PC-9 (cell line): ENCODE measurements at regions not wholly inside any gene's neighbourhood (a gene's known extent, or its start where the extent isn't known, plus 50 kb on each side); places are given as distances from the start of the nearest gene placed in this dataset.

Experiments
- BruUV-seq: library from RNA; stranded (reverse); fragments of 400-500 nt; replicated peaks from 2 replicates; lab custom pipeline; 2021; lab: Mats Ljungman, UMichigan
- CTCF ChIA-PET: fragments of 300-600 bp; sonication (Branson Sonifier 250); formaldehyde crosslinking; loops from one replicate; lab custom pipeline; 2022; ENCODE audit warnings: antibody characterized with exemption; lab: Charles Lee
- POLR2A ChIA-PET: fragments of 300-600 bp; sonication (Branson Sonifier 250); formaldehyde crosslinking; loops from one replicate; lab custom pipeline; 2022; ENCODE audit warnings: antibody characterized with exemption; ENCODE audit not compliant: unreplicated experiment; lab: Charles Lee
- DNase-seq, 2 experiments: peaks; one replicate each; pipeline versions ENCODE4 v3.0.0 to v3.0.0-alpha.2; 2015 to 2022; ENCODE audit warnings: mixed read lengths in 1 of 2
- H2AFZ ChIP-seq: fragments of 200-600 bp; sonication (generic); 2 replicates; pipeline ENCODE4 v1.8.1; 2017; ENCODE audit warnings: antibody characterized with exemption
- H3F3A ChIP-seq: fragments of 200-600 bp; sonication (generic); 2 replicates; pipeline ENCODE4 v1.8.1; 2017; ENCODE audit warnings: antibody characterized with exemption, mild to moderate bottlenecking, low read depth; ENCODE audit not compliant: insufficient read depth
- H3K27ac ChIP-seq: fragments of 200-600 bp; sonication (generic); 2 replicates; pipeline ENCODE4 v1.6.1; 2016; ENCODE audit warnings: mixed run types
- H3K27me3 ChIP-seq: fragments of 200-600 bp; sonication (generic); 2 replicates; pipeline ENCODE4 v1.6.1; 2016; ENCODE audit warnings: low read depth, mixed run types; ENCODE audit not compliant: insufficient read depth
- H3K36me3 ChIP-seq: fragments of 200-600 bp; sonication (generic); 2 replicates; pipeline ENCODE4 v1.6.1; 2016; ENCODE audit warnings: low read depth, mixed run types
- H3K4me1 ChIP-seq: fragments of 200-600 bp; sonication (generic); replicated peaks from 2 replicates; pipeline ENCODE4 v1.6.1; 2016; ENCODE audit warnings: mixed run types; ENCODE audit not compliant: insufficient read depth
- H3K4me2 ChIP-seq: fragments of 200-600 bp; sonication (generic); 2 replicates; pipeline ENCODE4 v1.6.1; 2017; ENCODE audit warnings: mixed run types
- H3K4me3 ChIP-seq: fragments of 200-600 bp; sonication (generic); 2 replicates; pipeline ENCODE4 v1.6.1; 2016; ENCODE audit warnings: mixed run types
- H3K79me2 ChIP-seq: fragments of 200-600 bp; sonication (generic); 2 replicates; pipeline ENCODE4 v1.6.1; 2017; ENCODE audit warnings: low read depth, mixed run types
- H3K9me2 ChIP-seq: fragments of 200-600 bp; sonication (generic); 2 replicates; pipeline ENCODE4 v1.8.1; 2017; ENCODE audit warnings: mild to moderate bottlenecking; ENCODE audit not compliant: insufficient read depth
- H3K9me3 ChIP-seq: fragments of 200-600 bp; sonication (generic); 2 replicates; pipeline ENCODE4 v1.8.1; 2016; ENCODE audit warnings: low read depth; ENCODE audit not compliant: insufficient read depth
- H4K20me1 ChIP-seq: fragments of 200-600 bp; sonication (generic); 2 replicates; pipeline ENCODE4 v1.8.1; 2017; ENCODE audit not compliant: insufficient read depth
- EZH2 ChIP-seq: fragments of 200-600 bp; sonication (generic); IDR thresholded peaks from 2 replicates; pipeline ENCODE4 v1.8.0; 2017; ENCODE audit warnings: antibody characterized with exemption, low read depth
- intact Hi-C: fragments of 100-400 bp; cut with micrococcal nuclease; formaldehyde crosslinking; loops from one replicate; pipeline ENCODE4 v1.10.0; 2022; ENCODE audit not compliant: unreplicated experiment
- TF ChIP-seq, protein P1 (sequence below): fragments of 200-600 bp; sonication (generic); conservative IDR thresholded peaks from 2 replicates; pipeline ENCODE4 v1.6.1; 2017; ENCODE audit warnings: mixed run types, antibody characterized with exemption, mild to moderate bottlenecking, moderate library complexity

DNA sequence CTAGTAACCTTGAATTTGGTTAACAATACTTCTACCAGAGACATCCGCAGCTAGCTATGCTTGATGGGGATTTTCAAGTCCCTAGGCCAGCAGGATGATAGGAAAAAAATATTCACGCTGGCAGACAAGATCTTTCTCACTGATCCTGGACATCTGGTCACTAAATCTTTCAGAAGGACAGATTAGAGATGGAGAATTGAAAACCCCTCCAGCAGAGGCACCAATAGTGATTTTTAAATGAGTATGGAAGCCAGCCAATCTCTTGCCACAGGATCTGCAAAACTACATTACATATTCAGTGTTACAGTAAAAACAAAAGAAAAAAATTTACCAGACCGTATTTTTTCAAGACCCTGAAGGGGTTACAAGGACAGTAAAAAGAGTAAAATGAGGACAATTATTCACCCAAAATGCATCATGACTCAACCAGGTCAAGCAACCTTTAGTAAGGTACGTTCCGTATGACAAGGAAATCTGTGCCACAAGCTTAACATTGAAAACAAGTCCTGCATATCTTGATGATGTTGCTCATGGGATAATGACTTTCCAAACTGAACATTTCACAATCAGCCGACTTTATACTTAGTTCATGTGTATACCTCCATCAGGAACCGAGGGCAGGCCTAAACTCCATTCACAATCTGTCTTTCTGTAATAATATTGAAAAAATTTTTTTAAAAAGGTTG, 239.5 kb downstream of the GXYLT1 start:
- no peak overlapping the region for H3K4me2 ChIP-seq
- TF ChIP-seq, protein P1, sequence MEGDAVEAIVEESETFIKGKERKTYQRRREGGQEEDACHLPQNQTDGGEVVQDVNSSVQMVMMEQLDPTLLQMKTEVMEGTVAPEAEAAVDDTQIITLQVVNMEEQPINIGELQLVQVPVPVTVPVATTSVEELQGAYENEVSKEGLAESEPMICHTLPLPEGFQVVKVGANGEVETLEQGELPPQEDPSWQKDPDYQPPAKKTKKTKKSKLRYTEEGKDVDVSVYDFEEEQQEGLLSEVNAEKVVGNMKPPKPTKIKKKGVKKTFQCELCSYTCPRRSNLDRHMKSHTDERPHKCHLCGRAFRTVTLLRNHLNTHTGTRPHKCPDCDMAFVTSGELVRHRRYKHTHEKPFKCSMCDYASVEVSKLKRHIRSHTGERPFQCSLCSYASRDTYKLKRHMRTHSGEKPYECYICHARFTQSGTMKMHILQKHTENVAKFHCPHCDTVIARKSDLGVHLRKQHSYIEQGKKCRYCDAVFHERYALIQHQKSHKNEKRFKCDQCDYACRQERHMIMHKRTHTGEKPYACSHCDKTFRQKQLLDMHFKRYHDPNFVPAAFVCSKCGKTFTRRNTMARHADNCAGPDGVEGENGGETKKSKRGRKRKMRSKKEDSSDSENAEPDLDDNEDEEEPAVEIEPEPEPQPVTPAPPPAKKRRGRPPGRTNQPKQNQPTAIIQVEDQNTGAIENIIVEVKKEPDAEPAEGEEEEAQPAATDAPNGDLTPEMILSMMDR, result no peak
- TF ChIP-seq EZH2, result no peak
- no peaks in the 10 kb centered on the region for H4K20me1 ChIP-seq
- no peak overlapping the region for H3K27ac ChIP-seq
- H3K27me3 ChIP-seq, result no peaks in the 10 kb centered on the region
- H3K4me1 ChIP-seq, result no peaks in the 10 kb centered on the region
- no peak for DNase-seq
- intact Hi-C loops, result no loop called here
- no peaks in the 10 kb centered on the region for H3K36me3 ChIP-seq
- no peaks in the 10 kb centered on the region for H3K9me2 ChIP-seq
- CTCF ChIA-PET, result no interaction called here
- H2AFZ ChIP-seq, result no peak overlapping the region
- H3F3A ChIP-seq, result no peaks in the 10 kb centered on the region
- H3K79me2 ChIP-seq, result no peaks in the 10 kb centered on the region
- POLR2A ChIA-PET, result no interaction called here
- no TSS peak for BruUV-seq
- no peaks in the 10 kb centered on the region for H3K9me3 ChIP-seq
- no peak overlapping the region for H3K4me3 ChIP-seq

DNA sequence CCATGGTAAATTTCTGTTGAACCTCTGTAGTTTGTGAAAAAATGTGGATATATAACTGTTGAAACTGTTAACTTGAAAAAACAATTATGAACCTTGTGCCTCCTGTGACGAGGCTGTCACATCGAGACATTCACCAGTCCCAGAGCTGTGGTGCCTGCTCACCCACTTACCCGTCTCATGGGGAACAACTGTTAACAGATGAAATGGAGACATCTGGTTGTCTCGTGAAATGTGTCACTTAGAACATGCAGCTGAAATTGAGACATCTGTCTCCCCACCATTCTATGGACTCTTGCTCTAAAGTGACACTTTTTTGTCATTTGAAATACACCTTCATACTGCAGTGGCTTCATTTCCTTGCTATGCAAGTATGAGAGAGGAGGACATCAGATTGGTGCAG, 240.6 kb downstream of the GXYLT1 start:
- H3K9me3 ChIP-seq, result no peaks in the 10 kb centered on the region
- no peaks in the 10 kb centered on the region for H4K20me1 ChIP-seq
- H3F3A ChIP-seq, result no peaks in the 10 kb centered on the region
- intact Hi-C loops, result no loop called here
- H2AFZ ChIP-seq, result no peak overlapping the region
- no peak overlapping the region for H3K4me2 ChIP-seq
- ChIA-PET POLR2A (interaction anchor here (0.5 kb wide), 1 partner anchor 719 kb away, joined by 5 read pairs; no protein-coding TSS in a partner anchor), CTCF (no interaction called here)
- no peak for TF ChIP-seq EZH2
- TF ChIP-seq, protein P1, result no peak
- no peaks in the 10 kb centered on the region for H3K79me2 ChIP-seq
- no peaks in the 10 kb centered on the region for H3K36me3 ChIP-seq
- no peaks in the 10 kb centered on the region for H3K27me3 ChIP-seq
- no peaks in the 10 kb centered on the region for H3K9me2 ChIP-seq
- no peak for DNase-seq
- no peaks in the 10 kb centered on the region for H3K4me1 ChIP-seq
- BruUV-seq, result no TSS peak
- no peak overlapping the region for H3K27ac ChIP-seq
- no peak overlapping the region for H3K4me3 ChIP-seq

DNA sequence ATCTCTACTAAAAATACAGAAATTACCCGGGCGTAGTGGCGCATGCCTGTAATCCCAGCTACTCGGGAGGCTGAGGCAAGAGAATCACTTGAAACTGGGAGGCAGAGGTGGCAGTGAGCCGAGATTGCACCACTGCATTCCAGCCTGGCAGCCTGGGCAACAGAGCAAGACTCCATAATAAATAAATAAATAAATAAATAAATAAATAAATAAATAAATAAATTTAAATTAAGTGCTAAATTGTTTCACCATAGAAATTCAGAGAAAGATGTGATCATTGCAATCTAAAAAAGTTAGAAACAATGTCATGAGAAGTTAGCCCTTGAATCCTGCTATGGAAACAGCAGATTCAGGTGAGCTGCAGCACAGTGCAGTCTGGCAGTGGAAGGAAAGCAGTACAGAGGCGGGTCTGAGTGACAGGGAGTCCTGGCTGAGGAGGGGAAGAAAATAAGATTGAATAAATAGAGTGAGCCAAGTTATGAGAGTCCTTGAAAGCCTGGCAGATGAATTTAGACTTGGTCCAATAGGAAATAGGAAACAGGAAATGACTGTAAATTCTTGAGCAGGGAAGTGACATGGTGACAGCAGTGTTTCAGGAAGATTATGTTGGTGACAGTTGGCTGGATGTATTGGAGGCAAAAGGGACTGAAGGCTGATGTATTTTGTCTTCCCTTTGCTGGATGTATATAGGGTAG, 241.5 kb downstream of the GXYLT1 start:
- no peak overlapping the region for H3K4me2 ChIP-seq
- DNase-seq, result no peak
- BruUV-seq, result no TSS peak
- H3K27ac ChIP-seq, result no peak overlapping the region
- intact Hi-C loops, result no loop called here
- no peak overlapping the region for H3K4me3 ChIP-seq
- ChIA-PET POLR2A (no interaction called here), CTCF (no interaction called here)
- H4K20me1 ChIP-seq, result no peaks in the 10 kb centered on the region
- no peak overlapping the region for H2AFZ ChIP-seq
- H3K79me2 ChIP-seq, result no peaks in the 10 kb centered on the region
- TF ChIP-seq, protein P1, result no peak
- H3K4me1 ChIP-seq, result no peaks in the 10 kb centered on the region
- no peaks in the 10 kb centered on the region for H3F3A ChIP-seq
- no peaks in the 10 kb centered on the region for H3K9me3 ChIP-seq
- H3K27me3 ChIP-seq, result no peaks in the 10 kb centered on the region
- no peaks in the 10 kb centered on the region for H3K9me2 ChIP-seq
- no peaks in the 10 kb centered on the region for H3K36me3 ChIP-seq
